Spleen (tissue), 11 donors: ENCODE measurements at regions not wholly inside any gene's neighbourhood (a gene's known extent, or its start where the extent isn't known, plus 50 kb on each side); places are given as distances from the start of the nearest gene placed in this dataset.
"Not testable (repeated sequence)": the region's sequence is repeated elsewhere in the genome, so short reads cannot be mapped to it uniquely, and the experiment has no call there.

Experiments used
- DNase-seq: peaks from one replicate; pipeline ENCODE4 v3.0.0-alpha.2; 2020
- H3K27ac ChIP-seq, 8 donors: fragments of 200-600 bp; sonication (generic) in 7 of 8; 1 replicate in 4 of 8; 2 replicates in 4 of 8; pipeline versions ENCODE4 v1.5.0 to v1.8.0; 2016 to 2021; ENCODE audit warnings: inconsistent platforms in 4 of 8, mild to moderate bottlenecking in 4 of 8, moderate library complexity in 1 of 8
- H3K27me3 ChIP-seq, 7 donors: fragments of 200-600 bp; sonication (generic) in 6 of 7; replicated peaks in 1 of 7; 1 replicate in 4 of 7; 2 replicates in 3 of 7; pipeline versions ENCODE4 v1.5.0 to v1.8.0; 2016 to 2021; ENCODE audit warnings: inconsistent platforms in 3 of 7, mild to moderate bottlenecking in 1 of 7
- H3K36me3 ChIP-seq, 6 donors: fragments of 200-600 bp; sonication (generic) in 5 of 6; 1 replicate in 4 of 6; 2 replicates in 2 of 6; pipeline versions ENCODE4 v1.5.0 to v1.8.0; 2016 to 2021; ENCODE audit warnings: inconsistent platforms in 2 of 6
- H3K4me1 ChIP-seq, 6 donors: fragments of 200-600 bp; sonication (generic) in 5 of 6; 1 replicate in 3 of 6; 2 replicates in 3 of 6; pipeline versions ENCODE4 v1.5.0 to v1.8.0; 2016 to 2021; ENCODE audit warnings: inconsistent platforms in 3 of 6
- H3K4me3 ChIP-seq, 8 donors: fragments of 200-600 bp; sonication (generic) in 7 of 8; 1 replicate in 4 of 8; 2 replicates in 4 of 8; pipeline versions ENCODE4 v1.5.0 to v1.8.0; 2016 to 2021; ENCODE audit warnings: inconsistent platforms in 4 of 8, mild to moderate bottlenecking in 4 of 8, moderate library complexity in 2 of 8
- H3K9me3 ChIP-seq, 8 donors: fragments of 200-600 bp; sonication (generic) in 7 of 8; 1 replicate in 4 of 8; 2 replicates in 4 of 8; pipeline versions ENCODE4 v1.5.0 to v1.8.0; 2016 to 2021; ENCODE audit warnings: inconsistent platforms in 4 of 8
- POLR2A ChIP-seq, 3 donors: fragments of 450-650 bp; IDR thresholded peaks; one replicate each; pipeline ENCODE4 v1.5.1; 2017; ENCODE audit warnings: antibody characterized with exemption in 3 of 3, mild to moderate bottlenecking in 1 of 3
- POLR2AphosphoS5 ChIP-seq, 3 donors: sonication (generic); formaldehyde crosslinking; IDR thresholded peaks; one replicate each; pipeline ENCODE4 v1.5.1; 2017; ENCODE audit warnings: antibody characterized with exemption in 3 of 3
- WGBS, 5 donors: extraction: QIAGEN DNeasy Blood & Tissue Kit in 3 of 5; methylation state at CpG; one replicate each; pipeline versions ENCODE4 v1.1.5 to v1.1.7; 2013 to 2018; 5-methylcytosine and 5-hydroxymethylcytosine counted together
- intact Hi-C: fragments of 100-400 bp; cut with DNase I; formaldehyde crosslinking; loops from one replicate; pipeline ENCODE4 v1.15.0; 2023; ENCODE audit warnings: low total_unique reads
- TF ChIP-seq, protein P1 (sequence below), 11 experiments: fragments of 200-600 bp in 7 of 11; fragments of 450-650 bp in 4 of 11; sonication (generic) in 4 of 11; IDR thresholded peaks in 8 of 11; conservative IDR thresholded peaks in 3 of 11; 1 replicate in 7 of 11; 2 replicates in 4 of 11; pipeline versions ENCODE4 v1.4.0 to v1.8.0; 2016 to 2021; ENCODE audit warnings: antibody characterized with exemption in 11 of 11, inconsistent platforms in 4 of 11, mild to moderate bottlenecking in 1 of 11
- donor health status: healthy with polysubstance abuse.
- donor health status: DM: no; HTN: no; CAD: no; lungs with moderate emphysema.
- donor health status: DM: no; HTN: no; CAD: no.
- donor health status: Bipolar disorder and iron deficiency.
- donor health status: healthy.
- donor health status: DM: no; HTN: no; CAD: no.
- donor health status: DM: yes; HTN: yes; CAD: no.

DNA sequence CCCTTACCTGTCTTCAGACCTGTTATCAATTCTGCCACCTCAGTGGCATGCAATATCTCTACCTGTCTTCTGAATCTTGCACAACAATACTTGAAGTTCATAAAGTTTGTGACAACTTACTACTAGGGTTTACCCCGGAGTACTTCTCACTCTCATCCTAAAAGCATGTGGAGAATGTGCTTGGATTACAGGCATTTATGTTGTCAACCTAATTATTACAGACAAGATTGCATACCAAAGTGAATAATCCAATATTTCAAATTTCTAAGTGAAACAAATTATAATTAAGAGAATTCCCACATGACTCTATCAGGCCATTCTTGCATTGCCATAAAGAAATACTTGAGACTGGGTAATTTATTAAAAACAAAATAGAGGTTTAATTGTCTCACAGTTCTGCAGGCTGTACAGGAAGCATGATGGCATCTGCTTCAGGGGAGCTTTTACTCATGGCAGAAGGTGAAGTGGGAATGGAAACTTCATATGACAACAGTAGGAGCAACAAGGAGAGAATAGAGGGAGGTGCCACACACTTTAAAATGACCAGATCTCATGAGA lies 661.0 kb upstream of the SPRY2 start:
- intact Hi-C loops: no loop called here
- Histone ChIP-seq H3K9me3 (peaks cover 0 to 32% (median 12%) of the 10 kb centered on the region in 8 donors), H3K27me3 (no peaks in the 10 kb centered on the region), H3K4me1 (no peaks in the 10 kb centered on the region), H3K27ac (no peak overlapping the region), H3K36me3 (no peaks in the 10 kb centered on the region), H3K4me3 (no peak overlapping the region)
- DNase-seq: no peak
- WGBS, 5 donors: 74 to 85% (median 76%) methylated on average over 1 of the region's 1 CpG
- TF ChIP-seq, protein P1, sequence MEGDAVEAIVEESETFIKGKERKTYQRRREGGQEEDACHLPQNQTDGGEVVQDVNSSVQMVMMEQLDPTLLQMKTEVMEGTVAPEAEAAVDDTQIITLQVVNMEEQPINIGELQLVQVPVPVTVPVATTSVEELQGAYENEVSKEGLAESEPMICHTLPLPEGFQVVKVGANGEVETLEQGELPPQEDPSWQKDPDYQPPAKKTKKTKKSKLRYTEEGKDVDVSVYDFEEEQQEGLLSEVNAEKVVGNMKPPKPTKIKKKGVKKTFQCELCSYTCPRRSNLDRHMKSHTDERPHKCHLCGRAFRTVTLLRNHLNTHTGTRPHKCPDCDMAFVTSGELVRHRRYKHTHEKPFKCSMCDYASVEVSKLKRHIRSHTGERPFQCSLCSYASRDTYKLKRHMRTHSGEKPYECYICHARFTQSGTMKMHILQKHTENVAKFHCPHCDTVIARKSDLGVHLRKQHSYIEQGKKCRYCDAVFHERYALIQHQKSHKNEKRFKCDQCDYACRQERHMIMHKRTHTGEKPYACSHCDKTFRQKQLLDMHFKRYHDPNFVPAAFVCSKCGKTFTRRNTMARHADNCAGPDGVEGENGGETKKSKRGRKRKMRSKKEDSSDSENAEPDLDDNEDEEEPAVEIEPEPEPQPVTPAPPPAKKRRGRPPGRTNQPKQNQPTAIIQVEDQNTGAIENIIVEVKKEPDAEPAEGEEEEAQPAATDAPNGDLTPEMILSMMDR (IDR thresholded peaks at IDR 0.05 in 8 of 11, conservative IDR thresholded peaks at IDR 0.05 in 3 of 11): no peak
- no peak for TF ChIP-seq POLR2AphosphoS5 (IDR thresholded peaks at IDR 0.05)
- no peak for TF ChIP-seq POLR2A (IDR thresholded peaks at IDR 0.05)

DNA sequence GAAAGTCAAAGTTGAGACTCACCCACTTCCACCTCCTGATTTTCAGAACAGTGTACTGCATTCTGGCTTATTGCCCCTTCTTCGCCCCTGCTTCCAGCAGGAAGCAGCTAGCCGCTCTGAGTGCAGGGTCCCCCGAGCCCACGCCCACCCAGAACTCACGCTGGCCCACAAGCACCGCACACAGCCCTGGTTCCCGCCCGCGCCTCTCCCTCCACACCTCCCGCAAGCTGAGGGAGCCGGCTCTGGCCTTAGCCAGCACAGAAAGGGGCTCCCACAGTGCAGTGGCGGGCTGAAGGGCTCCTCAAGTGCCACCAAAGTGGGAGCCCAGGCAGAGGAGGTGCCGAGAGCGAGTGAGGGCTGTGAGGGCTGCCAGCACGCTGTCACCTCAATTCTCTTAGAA lies 657.7 kb upstream of the SPRY2 start:
- H3K36me3 ChIP-seq, DNase-seq, H3K27ac ChIP-seq, H3K4me1 ChIP-seq, intact Hi-C loops, H3K4me3 ChIP-seq, H3K27me3 ChIP-seq: not testable (repeated sequence)
- 75 to 95% (median 89%) methylated on average over 12 to 15 of the region's 15 CpGs for WGBS, 5 donors
- H3K9me3 ChIP-seq: peaks cover 0 to 31% (median 12%) of the 10 kb centered on the region in 8 donors

DNA sequence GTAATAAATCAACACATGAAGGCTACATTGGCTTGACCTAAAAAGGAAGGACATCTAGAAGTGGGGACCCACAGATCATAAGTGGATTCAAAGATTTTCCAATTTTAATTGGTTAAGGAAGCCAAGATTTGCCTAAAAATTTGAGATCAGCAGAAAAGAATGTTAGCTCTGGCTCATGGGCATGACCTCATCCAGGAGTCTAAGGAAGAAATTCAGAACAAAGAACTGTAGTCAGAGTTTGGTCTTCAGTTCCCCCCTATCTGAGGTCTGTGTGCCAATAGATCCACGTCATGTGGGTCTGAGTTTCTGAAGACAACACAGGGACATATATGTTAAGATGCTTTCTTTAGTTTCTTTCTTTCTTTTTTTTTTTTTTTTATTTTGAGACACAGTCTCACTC lies 648.8 kb upstream of the SPRY2 start:
- H3K9me3 ChIP-seq: peaks cover 0 to 22% (median 7%) of the 10 kb centered on the region in 8 donors
- DNase-seq: no peak
- H3K36me3 ChIP-seq: no peaks in the 10 kb centered on the region
- intact Hi-C loops: no loop called here
- H3K4me1 ChIP-seq: no peaks in the 10 kb centered on the region
- no peak overlapping the region for H3K27ac ChIP-seq
- no peak overlapping the region for H3K4me3 ChIP-seq
- no peaks in the 10 kb centered on the region for H3K27me3 ChIP-seq
- TF ChIP-seq, protein P1 (IDR thresholded peaks at IDR 0.05 in 8 of 11, conservative IDR thresholded peaks at IDR 0.05 in 3 of 11): no peak
- TF ChIP-seq POLR2A (IDR thresholded peaks at IDR 0.05): no peak
- no peak for TF ChIP-seq POLR2AphosphoS5 (IDR thresholded peaks at IDR 0.05)
- 70 to 87% (median 86%) methylated on average over 1 of the region's 1 CpG for WGBS, 5 donors

DNA sequence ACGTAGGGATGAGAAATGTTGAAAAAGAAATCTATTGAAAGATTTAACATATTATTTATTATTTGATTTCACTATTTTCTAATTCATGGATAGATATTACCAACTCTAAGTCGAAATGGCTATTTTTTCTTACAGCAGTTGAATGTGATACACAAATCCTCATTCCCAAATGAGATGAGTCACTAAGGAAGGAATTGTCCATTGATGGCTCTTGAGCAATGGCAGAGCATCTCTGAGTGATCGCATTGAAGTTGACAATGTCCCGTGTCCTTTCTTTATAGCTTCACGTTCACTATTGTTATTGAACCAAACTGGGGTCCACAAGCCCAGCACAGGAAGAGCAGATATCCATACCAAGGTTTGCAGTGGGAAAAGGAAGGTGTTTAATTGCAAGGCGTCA lies 648.3 kb upstream of the SPRY2 start:
- 85 to 94% (median 87%) methylated on average over 6 of the region's 6 CpGs for WGBS, 5 donors
- no peak for TF ChIP-seq POLR2AphosphoS5 (IDR thresholded peaks at IDR 0.05)
- TF ChIP-seq, protein P1 (IDR thresholded peaks at IDR 0.05 in 8 of 11, conservative IDR thresholded peaks at IDR 0.05 in 3 of 11): no peak
- TF ChIP-seq POLR2A (IDR thresholded peaks at IDR 0.05): no peak
- Histone ChIP-seq H3K4me1 (no peaks in the 10 kb centered on the region), H3K27ac (no peak overlapping the region), H3K4me3 (no peak overlapping the region), H3K36me3 (no peaks in the 10 kb centered on the region), H3K9me3 (peaks cover 0 to 22% (median 7%) of the 10 kb centered on the region in 8 donors), H3K27me3 (no peaks in the 10 kb centered on the region)
- DNase-seq: no peak
- intact Hi-C loops: no loop called here
